Esophagus muscularis mucosa (tissue), 3 donors: ENCODE measurements at regions not wholly inside any gene's neighbourhood (a gene's known extent, or its start where the extent isn't known, plus 50 kb on each side); places are given as distances from the start of the nearest gene placed in this dataset.

Experiments
- POLR2A ChIP-seq: fragments of 450-650 bp; IDR thresholded peaks from one replicate; pipeline ENCODE4 v1.6.1; 2017; ENCODE audit warnings: antibody characterized with exemption, moderate library complexity, mild to moderate bottlenecking, low read depth
- POLR2AphosphoS5 ChIP-seq, 2 donors: sonication (generic); formaldehyde crosslinking; IDR thresholded peaks; one replicate each; pipeline ENCODE4 v1.6.1; 2017; ENCODE audit warnings: antibody characterized with exemption in 2 of 2
- TF ChIP-seq, protein P1 (sequence below), 3 experiments: fragments of 200-600 bp in 2 of 3; fragments of 450-650 bp in 1 of 3; sonication (generic) in 2 of 3; IDR thresholded peaks; one replicate each; pipeline ENCODE4 v1.5.1; 2017 to 2019; ENCODE audit warnings: antibody characterized with exemption in 3 of 3, mild to moderate bottlenecking in 2 of 3, moderate library complexity in 1 of 3

- TF ChIP-seq, protein P1, sequence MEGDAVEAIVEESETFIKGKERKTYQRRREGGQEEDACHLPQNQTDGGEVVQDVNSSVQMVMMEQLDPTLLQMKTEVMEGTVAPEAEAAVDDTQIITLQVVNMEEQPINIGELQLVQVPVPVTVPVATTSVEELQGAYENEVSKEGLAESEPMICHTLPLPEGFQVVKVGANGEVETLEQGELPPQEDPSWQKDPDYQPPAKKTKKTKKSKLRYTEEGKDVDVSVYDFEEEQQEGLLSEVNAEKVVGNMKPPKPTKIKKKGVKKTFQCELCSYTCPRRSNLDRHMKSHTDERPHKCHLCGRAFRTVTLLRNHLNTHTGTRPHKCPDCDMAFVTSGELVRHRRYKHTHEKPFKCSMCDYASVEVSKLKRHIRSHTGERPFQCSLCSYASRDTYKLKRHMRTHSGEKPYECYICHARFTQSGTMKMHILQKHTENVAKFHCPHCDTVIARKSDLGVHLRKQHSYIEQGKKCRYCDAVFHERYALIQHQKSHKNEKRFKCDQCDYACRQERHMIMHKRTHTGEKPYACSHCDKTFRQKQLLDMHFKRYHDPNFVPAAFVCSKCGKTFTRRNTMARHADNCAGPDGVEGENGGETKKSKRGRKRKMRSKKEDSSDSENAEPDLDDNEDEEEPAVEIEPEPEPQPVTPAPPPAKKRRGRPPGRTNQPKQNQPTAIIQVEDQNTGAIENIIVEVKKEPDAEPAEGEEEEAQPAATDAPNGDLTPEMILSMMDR (IDR thresholded peaks at IDR 0.05): no peak
- no peak for TF ChIP-seq POLR2A
- TF ChIP-seq POLR2AphosphoS5 (IDR thresholded peaks at IDR 0.05): no peak
These were observed 154.5 kb upstream of the TBX3 start for GRCh38 chr12:114838480-114838879.
